Kidney (tissue), 13 donors: ENCODE measurements at regions not wholly inside any gene's neighbourhood (a gene's known extent, or its start where the extent isn't known, plus 50 kb on each side); places are given as distances from the start of the nearest gene placed in this dataset.

ENCODE experiments used
- DNase-seq, 5 donors: peaks; one replicate each; pipeline ENCODE4 v3.0.0-alpha.2; 2013 to 2020
- FAIRE-seq: peaks from 2 replicates; lab custom pipeline; 2012; peaks lifted over from hg19 to GRCh38; lab: Jason Lieb, UNC
- H3K27ac ChIP-seq, 2 donors: one replicate each; pipeline ENCODE4 v1.7.0; 2013; ENCODE audit warnings: low read depth in 2 of 2, low read length in 2 of 2, inconsistent platforms in 1 of 2
- H3K27me3 ChIP-seq: one replicate; pipeline ENCODE4 v1.7.1; 2013; ENCODE audit warnings: low read length, inconsistent platforms; ENCODE audit not compliant: control insufficient read depth, insufficient read depth
- H3K36me3 ChIP-seq, 3 donors: one replicate each; pipeline versions ENCODE4 v1.7.0 to v1.7.1; 2013; ENCODE audit warnings: low read length in 3 of 3, control low read depth in 1 of 3, inconsistent platforms in 1 of 3; ENCODE audit not compliant: insufficient read depth in 3 of 3, control insufficient read depth in 2 of 3
- H3K4me1 ChIP-seq, 3 donors: one replicate each; pipeline versions ENCODE4 v1.7.0 to v1.7.1; 2013; ENCODE audit warnings: low read length in 3 of 3, inconsistent platforms in 1 of 3, low read depth in 1 of 3; ENCODE audit not compliant: control insufficient read depth in 2 of 3, insufficient read depth in 2 of 3
- H3K4me3 ChIP-seq, 3 donors: one replicate each; pipeline versions ENCODE4 v1.7.0 to v1.8.1; 2013; ENCODE audit warnings: low read length in 3 of 3, control low read depth in 1 of 3, inconsistent platforms in 1 of 3
- H3K9ac ChIP-seq, 3 donors: one replicate each; pipeline versions ENCODE4 v1.7.0 to v1.7.1; 2013; ENCODE audit warnings: low read length in 3 of 3, control low read depth in 1 of 3, inconsistent platforms in 1 of 3
- H3K9me3 ChIP-seq, 3 donors: one replicate each; pipeline versions ENCODE4 v1.7.0 to v1.7.1; 2013; ENCODE audit warnings: low read length in 3 of 3, control low read depth in 1 of 3, inconsistent platforms in 1 of 3; ENCODE audit not compliant: control insufficient read depth in 2 of 3, insufficient read depth in 1 of 3
- CTCF ChIP-seq: IDR thresholded peaks from 3 replicates; pipeline ENCODE4 v1.5.1; 2012; ENCODE audit warnings: mild to moderate bottlenecking, moderate library complexity, borderline replicate concordance; ENCODE audit not compliant: insufficient read depth; ENCODE audit errors: extremely low read depth
- intact Hi-C: fragments of 100-400 bp; cut with DNase I; formaldehyde crosslinking; loops from one replicate; pipeline ENCODE4 v1.11.1; 2022
- donor health status: control.
- donor health status: control.
- donor health status: control.
- donor health status: control.
- donor health status: control.
- donor health status: DM: yes; HTN: yes; CAD: no.
- donor health status: Normal renal cell carcinoma (clear cell type).

DNA sequence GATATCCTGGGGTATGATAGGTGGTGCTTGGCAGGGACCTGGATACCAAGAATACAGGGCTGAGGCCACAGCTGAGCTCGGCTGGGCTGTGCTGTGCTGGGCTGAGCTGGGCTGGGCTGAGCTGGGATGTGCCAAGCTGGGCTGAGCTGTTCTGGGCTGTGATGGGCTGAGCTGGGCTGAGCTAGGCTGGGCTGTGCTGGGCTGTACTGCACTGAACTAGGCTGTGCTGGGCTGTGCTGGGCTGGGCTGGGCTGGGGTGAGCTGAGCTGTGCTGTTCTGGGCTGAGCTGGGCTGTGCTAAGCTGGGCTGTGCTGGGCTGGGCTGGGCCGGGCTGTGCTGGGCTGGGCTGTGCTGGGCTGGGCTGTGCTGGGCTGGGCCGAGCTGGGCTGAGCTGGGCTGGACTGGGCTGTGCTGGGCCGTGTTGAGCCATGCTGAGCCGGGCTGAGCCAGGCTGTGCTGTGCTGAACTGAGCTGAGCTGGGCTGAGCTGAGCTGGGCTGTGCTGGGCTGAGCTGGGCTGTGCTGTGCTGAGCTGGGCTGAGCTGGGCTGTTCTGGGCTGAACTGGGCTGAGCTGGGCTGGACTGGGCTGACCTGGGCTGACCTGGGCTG lies 94.7 kb upstream of the ACTRT2 start:
- intact Hi-C loops = no loop called here
- Histone ChIP-seq H3K9ac (no peak overlapping the region), H3K36me3 (no peaks in the 10 kb centered on the region), H3K4me1 (no peaks in the 10 kb centered on the region), H3K27me3 (peaks cover 3% of the 10 kb centered on the region), H3K27ac (no peak overlapping the region), H3K9me3 (no peaks in the 10 kb centered on the region), H3K4me3 (no peak overlapping the region)
- FAIRE-seq (no peak), DNase-seq (no peak)
- no peak for TF ChIP-seq CTCF

DNA sequence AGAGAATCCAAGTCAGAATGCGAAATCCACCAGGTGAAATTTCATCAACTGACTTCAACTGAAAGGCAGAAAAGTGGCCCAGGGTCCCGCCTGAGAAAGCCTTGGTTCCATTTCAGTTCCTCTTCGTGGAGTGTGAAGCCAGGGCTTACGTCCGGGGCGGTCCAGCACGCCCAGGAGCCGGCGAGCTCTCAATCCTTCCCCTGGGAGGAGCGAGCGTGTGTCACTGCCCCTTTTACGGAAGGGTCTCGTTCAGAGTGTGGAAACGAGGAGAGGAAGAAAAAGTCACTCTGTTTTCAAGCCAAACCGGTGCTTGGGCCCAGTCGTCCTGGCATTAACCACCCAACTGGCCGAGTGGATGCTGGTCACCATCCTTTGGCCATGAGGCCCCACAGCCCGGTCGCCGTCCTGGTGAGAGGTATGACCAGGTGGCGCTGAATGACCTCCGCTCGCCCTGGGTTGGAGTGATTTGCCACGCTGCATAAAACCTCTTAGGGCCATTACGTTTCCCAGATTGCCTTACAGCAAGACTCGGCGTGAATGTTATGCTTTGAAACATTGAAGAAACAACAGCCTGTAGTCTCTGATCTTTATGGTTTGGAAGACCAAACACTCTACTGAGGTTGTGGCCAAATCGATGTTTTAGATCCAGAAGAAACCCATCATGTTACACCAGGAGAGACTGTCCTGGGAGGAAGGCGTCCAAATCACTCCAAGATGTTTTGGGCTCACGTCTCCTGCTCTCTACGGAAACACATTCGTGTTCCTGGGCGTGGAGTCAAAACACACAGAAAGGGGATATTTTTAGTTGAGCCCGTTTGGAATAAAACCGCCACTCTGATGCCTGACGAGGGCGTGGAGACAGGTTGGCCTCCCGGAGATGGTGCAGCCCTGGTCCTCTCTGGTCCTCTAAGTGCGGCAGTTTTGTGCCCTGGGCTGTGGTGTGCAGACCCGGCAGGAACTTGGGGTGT lies 93.6 kb upstream of the ACTRT2 start:
- H3K27ac ChIP-seq = no peak overlapping the region
- no peaks in the 10 kb centered on the region for H3K4me1 ChIP-seq
- TF ChIP-seq CTCF = no peak
- intact Hi-C loops = no loop called here
- FAIRE-seq (no peak), DNase-seq (peak in 3 of 5 donors; percentile 56 to 76 (median 74))
- no peak overlapping the region for H3K9ac ChIP-seq
- no peaks in the 10 kb centered on the region for H3K36me3 ChIP-seq
- no peak overlapping the region for H3K4me3 ChIP-seq
- H3K9me3 ChIP-seq = no peaks in the 10 kb centered on the region
- H3K27me3 ChIP-seq = peaks cover 10% of the 10 kb centered on the region

DNA sequence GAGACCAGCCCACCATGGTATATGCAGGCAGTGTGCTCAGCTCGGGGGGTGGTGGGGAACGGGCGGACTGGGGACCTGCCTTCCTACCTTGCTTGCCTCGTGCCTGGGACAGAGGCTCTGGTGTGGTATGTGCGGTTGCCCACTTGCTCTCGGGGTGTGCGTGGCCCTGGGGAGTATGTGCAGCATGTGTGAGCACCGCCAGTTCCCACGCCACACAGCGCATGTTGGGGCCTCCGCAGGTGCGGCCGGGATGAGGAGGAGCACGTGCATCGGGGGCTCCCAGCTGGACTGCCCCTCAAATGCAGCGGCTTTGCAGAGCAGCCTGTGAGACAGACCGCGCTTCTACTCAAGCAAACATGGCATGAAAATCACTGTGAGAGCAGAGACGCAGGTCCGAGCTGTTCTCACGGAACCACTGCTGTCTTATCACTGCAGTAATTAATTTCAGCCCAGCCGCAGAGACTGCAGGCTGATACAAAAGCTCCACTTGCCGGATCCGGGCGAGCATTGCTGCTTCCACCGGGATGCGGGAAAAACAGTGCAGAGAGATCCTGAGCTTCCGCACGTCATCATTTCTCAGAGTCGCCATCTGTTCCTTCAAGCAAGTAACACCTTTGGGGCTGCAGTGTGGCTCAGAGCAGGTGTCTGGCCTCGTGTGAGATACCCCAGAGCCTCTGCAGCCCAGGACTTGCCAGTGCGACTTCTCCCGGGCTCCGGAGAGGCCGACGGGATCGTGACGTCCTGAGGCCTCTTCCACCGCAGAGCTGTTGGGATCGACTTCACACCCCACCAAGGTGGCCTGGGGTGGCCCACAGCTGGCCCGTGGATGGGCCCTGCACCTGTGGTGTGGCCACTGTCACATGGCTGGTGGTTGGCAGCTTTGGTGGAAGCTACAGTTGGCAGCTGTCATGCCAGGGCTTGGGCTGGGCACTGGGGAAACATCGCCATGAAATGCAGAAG lies 92.6 kb upstream of the ACTRT2 start:
- intact Hi-C loops = no loop called here
- FAIRE-seq = no peak
- Histone ChIP-seq H3K27me3 (peaks cover 10% of the 10 kb centered on the region), H3K9ac (no peak overlapping the region), H3K4me3 (no peak overlapping the region), H3K36me3 (no peaks in the 10 kb centered on the region), H3K9me3 (no peaks in the 10 kb centered on the region), H3K4me1 (no peaks in the 10 kb centered on the region), H3K27ac (no peak overlapping the region)
- no peak for DNase-seq
- TF ChIP-seq CTCF = no peak
